Endothelial cell of umbilical vein (primary cell): ENCODE measurements at regions not wholly inside any gene's neighbourhood (a gene's known extent, or its start where the extent isn't known, plus 50 kb on each side); places are given as distances from the start of the nearest gene placed in this dataset.

Experiments
- BruUV-seq: library from RNA; stranded (reverse); fragments of 400-500 nt; replicated peaks from 2 replicates; lab custom pipeline; 2021; lab: Mats Ljungman, UMichigan
- CTCF ChIA-PET: fragments of 300-600, 350-600 bp; sonication (Branson Sonifier 250); formaldehyde crosslinking; loops from one replicate; lab custom pipeline; 2021; ENCODE audit warnings: antibody characterized with exemption, inconsistent platforms; lab: Charles Lee
- POLR2A ChIA-PET: fragments of 300-600, 350-600 bp; sonication (Branson Sonifier 250); formaldehyde crosslinking; loops from one replicate; lab custom pipeline; 2021; ENCODE audit warnings: antibody characterized with exemption, inconsistent platforms; lab: Charles Lee
- DNase-seq: peaks from one replicate; pipeline ENCODE4 v3.0.0-alpha.2; 2011; ENCODE audit warnings: low read depth, low spot score
- FAIRE-seq: peaks from 2 replicates; lab custom pipeline; 2011; peaks lifted over from hg19 to GRCh38; lab: Jason Lieb, UNC
- H2AFZ ChIP-seq: 2 replicates; pipeline ENCODE4 v1.6.0; 2012; ENCODE audit warnings: low read depth, low read length, control low read depth, inconsistent platforms
- H3K27ac ChIP-seq: 2 replicates; pipeline ENCODE4 v1.5.1; 2011; ENCODE audit warnings: low read depth, mild to moderate bottlenecking, control low read depth, low read length, moderate library complexity; ENCODE audit not compliant: insufficient read depth
- H3K27me3 ChIP-seq, 2 experiments: 2 replicates each; pipeline versions ENCODE4 v1.6.0 to v1.6.1; 2011; ENCODE audit warnings: low read length in 2 of 2, mixed read lengths in 1 of 2; ENCODE audit not compliant: control insufficient read depth in 2 of 2, insufficient read depth in 2 of 2
- H3K36me3 ChIP-seq, 2 experiments: 2 replicates in 1 of 2; 3 replicates in 1 of 2; pipeline ENCODE4 v1.5.1; 2011; ENCODE audit warnings: low read length in 2 of 2, mild to moderate bottlenecking in 1 of 2, moderate library complexity in 1 of 2; ENCODE audit not compliant: control insufficient read depth in 2 of 2, insufficient read depth in 2 of 2; ENCODE audit errors: extremely low read depth in 1 of 2
- H3K4me1 ChIP-seq: 3 replicates; pipeline ENCODE4 v1.5.1; 2011; ENCODE audit warnings: mild to moderate bottlenecking, low read length; ENCODE audit not compliant: control insufficient read depth, insufficient read depth; ENCODE audit errors: extremely low read depth
- H3K4me2 ChIP-seq: 2 replicates; pipeline ENCODE4 v1.6.1; 2011; ENCODE audit warnings: low read length, control low read depth, mixed read lengths; ENCODE audit not compliant: insufficient read depth
- H3K4me3 ChIP-seq, 3 experiments: fragments of 200-600 bp in 1 of 3; sonication (generic), shearing (Covaris generic) in 1 of 3; replicated peaks in 1 of 3; 2 replicates each; pipeline ENCODE4 v1.5.1; 2011 to 2016; ENCODE audit warnings: control low read depth in 3 of 3, low read length in 3 of 3, mild to moderate bottlenecking in 2 of 3, inconsistent platforms in 1 of 3, low read depth in 1 of 3, moderate library complexity in 1 of 3; ENCODE audit not compliant: insufficient read depth in 1 of 3
- H3K79me2 ChIP-seq: 2 replicates; pipeline ENCODE4 v1.6.0; 2012; ENCODE audit warnings: low read length, inconsistent platforms; ENCODE audit not compliant: control insufficient read depth, insufficient read depth
- H3K9ac ChIP-seq: replicated peaks from 2 replicates; pipeline ENCODE3; 2011; ENCODE audit warnings: low read length, control low read depth; ENCODE audit not compliant: insufficient read depth; ENCODE audit errors: extremely low read depth
- H3K9me1 ChIP-seq: replicated peaks from 3 replicates; pipeline ENCODE4 v1.6.0; 2011; ENCODE audit warnings: mild to moderate bottlenecking, low read length; ENCODE audit not compliant: control insufficient read depth, insufficient read depth; ENCODE audit errors: extremely low read depth
- H3K9me3 ChIP-seq: replicated peaks from 2 replicates; pipeline ENCODE4 v1.5.1; 2012; ENCODE audit warnings: low read length, inconsistent platforms; ENCODE audit not compliant: control insufficient read depth, insufficient read depth
- H4K20me1 ChIP-seq: replicated peaks from 2 replicates; pipeline ENCODE3; 2011; ENCODE audit warnings: mild to moderate bottlenecking, low read length; ENCODE audit not compliant: control insufficient read depth, insufficient read depth; ENCODE audit errors: extremely low read depth
- EZH2 ChIP-seq: IDR thresholded peaks from 2 replicates; pipeline ENCODE4 v1.6.1; 2012; ENCODE audit warnings: borderline replicate concordance, low read depth, mild to moderate bottlenecking, moderate library complexity, low read length, inconsistent platforms; ENCODE audit not compliant: severe bottlenecking
- FOS ChIP-seq: IDR thresholded peaks from 2 replicates; pipeline ENCODE4 v1.6.1; 2011; ENCODE audit warnings: mild to moderate bottlenecking, low read length, moderate library complexity, borderline replicate concordance; ENCODE audit not compliant: insufficient read depth
- GATA2 ChIP-seq: IDR thresholded peaks from 2 replicates; pipeline ENCODE4 v1.7.0; 2011; ENCODE audit warnings: low read depth, mild to moderate bottlenecking, moderate library complexity, mixed read lengths, low read length; ENCODE audit not compliant: insufficient read length, insufficient read depth
- JUN ChIP-seq: IDR thresholded peaks from 2 replicates; pipeline ENCODE4 v1.6.1; 2011; ENCODE audit warnings: borderline replicate concordance, low read depth; ENCODE audit not compliant: insufficient read length, insufficient read depth
- MAX ChIP-seq: IDR thresholded peaks from 2 replicates; pipeline ENCODE4 v1.6.1; 2011; ENCODE audit not compliant: insufficient read depth, insufficient read length
- MYC ChIP-seq: IDR thresholded peaks from one replicate; pipeline ENCODE4 v1.6.1; 2011; ENCODE audit warnings: mild to moderate bottlenecking, low read depth, low read length
- POLR2A ChIP-seq: IDR thresholded peaks from 2 replicates; pipeline ENCODE4 v1.6.1; 2012; ENCODE audit warnings: low read depth, mild to moderate bottlenecking, control low read depth, low read length
- POLR2AphosphoS5 ChIP-seq: IDR thresholded peaks from 2 replicates; pipeline ENCODE4 v1.6.1; 2012; ENCODE audit warnings: low read depth, mild to moderate bottlenecking, control low read depth, low read length, moderate library complexity; ENCODE audit not compliant: insufficient read depth
- dilution Hi-C: fragments of 300-500 bp; cut with MboI; formaldehyde crosslinking; loops from one replicate; pipeline ENCODE4 v1.15.0; 2019; ENCODE audit warnings: low sequenced_read_pairs; ENCODE audit not compliant: extremely low pct_ligation_motif_present
- intact Hi-C: fragments of 100-400 bp; cut with micrococcal nuclease; formaldehyde crosslinking; loops from one replicate; pipeline ENCODE4 v1.10.0; 2022
- TF ChIP-seq, protein P1 (sequence below), 2 donors: IDR thresholded peaks; 1 replicate in 1 of 2; 2 replicates in 1 of 2; pipeline ENCODE4 v1.5.1; 2011; ENCODE audit warnings: low read length in 2 of 2, mild to moderate bottlenecking in 2 of 2, moderate library complexity in 2 of 2, control low read depth in 1 of 2, inconsistent platforms in 1 of 2, low read depth in 1 of 2; ENCODE audit not compliant: insufficient read depth in 1 of 2; ENCODE audit errors: extremely low read depth in 1 of 2

DNA sequence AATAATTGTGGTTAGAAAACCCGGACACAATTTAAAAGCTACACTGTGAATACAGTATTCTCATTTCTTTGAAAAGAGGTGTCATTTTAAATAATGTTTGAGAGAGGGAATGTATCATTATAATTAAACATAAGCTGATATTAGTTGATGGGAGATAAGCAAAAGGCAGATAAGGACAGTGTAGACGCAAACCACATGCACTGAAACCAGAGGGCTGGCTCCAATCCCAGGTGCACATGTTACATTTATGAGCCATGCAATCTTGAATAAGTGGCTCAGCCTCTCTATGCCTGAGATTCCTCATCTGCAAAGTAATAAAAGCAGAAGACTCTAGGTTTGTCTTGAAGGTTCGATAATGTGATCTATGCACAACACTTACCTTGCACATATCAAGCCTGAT lies 238.7 kb downstream of the EFNB2 start:
- H3K4me1 ChIP-seq, result no peaks in the 10 kb centered on the region

DNA sequence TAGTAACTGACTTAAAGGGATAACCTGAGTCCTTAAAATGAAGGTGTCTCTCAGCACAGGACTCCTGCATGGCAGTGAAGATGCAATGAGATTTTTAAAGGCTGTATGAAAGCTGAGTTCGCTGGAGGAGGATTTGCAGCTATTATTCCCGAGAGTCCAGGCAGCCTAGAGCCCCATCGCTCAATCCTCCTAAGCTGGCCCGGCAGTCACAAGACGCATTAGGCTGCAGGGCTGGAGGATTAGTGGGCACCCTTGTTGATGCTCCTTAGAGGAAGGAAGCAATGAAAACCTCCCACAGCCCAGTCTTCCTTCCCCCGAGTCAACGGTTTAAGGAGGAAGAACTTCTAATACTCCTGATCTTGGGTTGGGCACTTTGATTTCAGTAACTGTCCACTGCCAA lies 239.5 kb downstream of the EFNB2 start:
- CTCF ChIA-PET, result interaction anchor here (0.6 kb wide), 1 partner anchor 548 kb away, joined by 3 read pairs; no protein-coding TSS in a partner anchor
- FAIRE-seq, result no peak
- intact Hi-C loops, result no loop called here

More for the DNA sequence above, 238.7 kb downstream of the EFNB2 start:
- no TSS peak for BruUV-seq
- intact Hi-C loops, result no loop called here
- Histone ChIP-seq H3K9ac (no peak overlapping the region), H3K9me1 (no peaks in the 10 kb centered on the region), H3K4me2 (no peak overlapping the region), H3K79me2 (no peaks in the 10 kb centered on the region), H2AFZ (no peak overlapping the region), H3K4me3 (no peak overlapping the region), H3K9me3 (no peaks in the 10 kb centered on the region), H3K27ac (no peak overlapping the region), H4K20me1 (no peaks in the 10 kb centered on the region), H3K27me3 (no peaks in the 10 kb centered on the region), H3K36me3 (no peaks in the 10 kb centered on the region)
- TF ChIP-seq, protein P1, sequence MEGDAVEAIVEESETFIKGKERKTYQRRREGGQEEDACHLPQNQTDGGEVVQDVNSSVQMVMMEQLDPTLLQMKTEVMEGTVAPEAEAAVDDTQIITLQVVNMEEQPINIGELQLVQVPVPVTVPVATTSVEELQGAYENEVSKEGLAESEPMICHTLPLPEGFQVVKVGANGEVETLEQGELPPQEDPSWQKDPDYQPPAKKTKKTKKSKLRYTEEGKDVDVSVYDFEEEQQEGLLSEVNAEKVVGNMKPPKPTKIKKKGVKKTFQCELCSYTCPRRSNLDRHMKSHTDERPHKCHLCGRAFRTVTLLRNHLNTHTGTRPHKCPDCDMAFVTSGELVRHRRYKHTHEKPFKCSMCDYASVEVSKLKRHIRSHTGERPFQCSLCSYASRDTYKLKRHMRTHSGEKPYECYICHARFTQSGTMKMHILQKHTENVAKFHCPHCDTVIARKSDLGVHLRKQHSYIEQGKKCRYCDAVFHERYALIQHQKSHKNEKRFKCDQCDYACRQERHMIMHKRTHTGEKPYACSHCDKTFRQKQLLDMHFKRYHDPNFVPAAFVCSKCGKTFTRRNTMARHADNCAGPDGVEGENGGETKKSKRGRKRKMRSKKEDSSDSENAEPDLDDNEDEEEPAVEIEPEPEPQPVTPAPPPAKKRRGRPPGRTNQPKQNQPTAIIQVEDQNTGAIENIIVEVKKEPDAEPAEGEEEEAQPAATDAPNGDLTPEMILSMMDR (IDR thresholded peaks at IDR 0.05; ENCODE audit: extremely low read depth in 1 of 2, insufficient read depth in 1 of 2, low read depth in 1 of 2, low read length in 2 of 2), result no peak
- CTCF ChIA-PET, result no interaction called here
- DNase-seq (no peak), FAIRE-seq (no peak)
- dilution Hi-C loops, result no loop called here
- POLR2A ChIA-PET, result no interaction called here

More for the DNA sequence above, 239.5 kb downstream of the EFNB2 start:
- no peak overlapping the region for H3K4me3 ChIP-seq
- no TSS peak for BruUV-seq
- H4K20me1 ChIP-seq, result no peaks in the 10 kb centered on the region
- no peak overlapping the region for H3K27ac ChIP-seq
- no peak for DNase-seq
- dilution Hi-C loops, result no loop called here
- H3K9ac ChIP-seq, result no peak overlapping the region
- no peaks in the 10 kb centered on the region for H3K9me3 ChIP-seq
- no peaks in the 10 kb centered on the region for H3K36me3 ChIP-seq
- no peaks in the 10 kb centered on the region for H3K4me1 ChIP-seq
- H3K9me1 ChIP-seq, result no peaks in the 10 kb centered on the region
- no peaks in the 10 kb centered on the region for H3K79me2 ChIP-seq
- TF ChIP-seq POLR2AphosphoS5 (no peak), MAX (no peak), GATA2 (no peak), MYC (no peak), POLR2A (no peak), JUN (no peak), FOS (no peak), EZH2 (no peak)
- TF ChIP-seq, protein P1 (IDR thresholded peaks at IDR 0.05; ENCODE audit: extremely low read depth in 1 of 2, insufficient read depth in 1 of 2, low read depth in 1 of 2, low read length in 2 of 2), result no peak
- H3K4me2 ChIP-seq, result no peak overlapping the region
- no peaks in the 10 kb centered on the region for H3K27me3 ChIP-seq
- H2AFZ ChIP-seq, result no peak overlapping the region
- POLR2A ChIA-PET, result no interaction called here
